BJ (cell line): ENCODE measurements at regions not wholly inside any gene's neighbourhood (a gene's known extent, or its start where the extent isn't known, plus 50 kb on each side); places are given as distances from the start of the nearest gene placed in this dataset.

Experiments
- CTCF ChIA-PET: fragments of 350-600 bp; formaldehyde crosslinking; extraction: SDS; loops from one replicate; lab custom pipeline; 2021; ENCODE audit warnings: antibody characterized with exemption, inconsistent platforms; lab: Yijun Ruan, JAX
- POLR2A ChIA-PET: fragments of 300-600 bp; sonication (Branson Sonifier 250); formaldehyde crosslinking; extraction: SDS; loops from one replicate; lab custom pipeline; 2021; ENCODE audit warnings: antibody characterized with exemption; lab: Charles Lee
- DNase-seq: peaks from one replicate; pipeline ENCODE4 v3.0.0-alpha.2; 2011; ENCODE audit warnings: low read depth
- H3K27me3 ChIP-seq: 2 replicates; pipeline ENCODE4 v1.6.0; 2011; ENCODE audit warnings: low read length; ENCODE audit not compliant: control insufficient read depth, insufficient read depth
- H3K36me3 ChIP-seq: 2 replicates; pipeline ENCODE4 v1.5.1; 2011; ENCODE audit warnings: low read length; ENCODE audit not compliant: control insufficient read depth, insufficient read depth
- H3K4me3 ChIP-seq: 2 replicates; pipeline ENCODE4 v1.5.1; 2011; ENCODE audit warnings: low read depth, mild to moderate bottlenecking, control low read depth, low read length
- CTCF ChIP-seq: IDR thresholded peaks from 2 replicates; pipeline ENCODE4 v1.5.1; 2011; ENCODE audit warnings: low read depth, mild to moderate bottlenecking, control low read depth, inconsistent platforms, low read length, moderate library complexity; ENCODE audit not compliant: insufficient read depth

DNA sequence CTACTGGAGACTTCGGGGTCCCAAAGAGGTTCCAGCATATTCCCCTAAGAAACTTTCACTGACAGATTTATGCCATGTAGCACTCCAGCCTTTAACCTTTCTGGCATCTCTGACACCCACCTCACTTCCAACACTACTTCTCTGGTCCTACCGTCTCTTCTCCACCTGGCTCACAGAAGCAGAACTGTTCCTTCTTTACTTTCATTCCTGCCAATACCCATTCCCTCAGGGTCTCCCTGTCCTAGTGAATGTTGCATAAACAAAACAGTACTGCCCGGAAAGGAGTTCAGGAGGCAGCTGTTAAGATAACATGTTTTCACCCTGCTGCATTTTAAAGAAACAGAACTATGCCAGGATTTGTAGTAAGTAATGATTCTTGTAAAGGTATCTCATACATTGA, 136.0 kb upstream of the MIR17HG start:
- Histone ChIP-seq H3K27me3 (no peaks in the 10 kb centered on the region), H3K36me3 (no peaks in the 10 kb centered on the region), H3K4me3 (no peak overlapping the region)
- ChIA-PET CTCF (no interaction called here), POLR2A (no interaction called here)
- no peak for TF ChIP-seq CTCF
- no peak for DNase-seq

DNA sequence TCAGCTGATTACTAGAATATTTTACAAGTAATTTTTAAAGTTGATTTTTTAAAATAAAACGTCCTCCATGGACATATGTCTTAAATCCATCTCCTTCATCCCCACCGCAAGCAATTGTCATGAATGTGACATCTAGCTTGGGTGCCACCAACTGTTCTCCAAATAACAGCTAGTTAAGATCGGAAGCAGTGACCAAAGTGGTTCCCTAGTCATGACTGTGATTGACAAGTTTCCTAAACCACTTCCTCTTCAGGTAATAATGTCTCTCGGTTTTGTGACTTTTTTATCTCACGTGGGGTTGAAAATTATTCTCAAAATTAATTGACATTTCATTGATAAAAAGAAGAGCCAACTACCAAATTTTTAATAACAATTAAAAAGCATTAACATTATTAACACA, 135.3 kb upstream of the MIR17HG start:
- ChIA-PET POLR2A (no interaction called here), CTCF (no interaction called here)
- H3K4me3 ChIP-seq: no peak overlapping the region
- TF ChIP-seq CTCF: no peak
- no peaks in the 10 kb centered on the region for H3K36me3 ChIP-seq
- no peaks in the 10 kb centered on the region for H3K27me3 ChIP-seq
- no peak for DNase-seq

- Histone ChIP-seq H3K4me3 (no peak overlapping the region), H3K36me3 (no peaks in the 10 kb centered on the region), H3K27me3 (no peaks in the 10 kb centered on the region)
- DNase-seq: no peak
- POLR2A ChIA-PET: no interaction called here
- CTCF ChIA-PET: no interaction called here
- no peak for TF ChIP-seq CTCF
These were observed 133.5 kb upstream of the MIR17HG start for GRCh38 chr13:91214031-91214430.

DNA sequence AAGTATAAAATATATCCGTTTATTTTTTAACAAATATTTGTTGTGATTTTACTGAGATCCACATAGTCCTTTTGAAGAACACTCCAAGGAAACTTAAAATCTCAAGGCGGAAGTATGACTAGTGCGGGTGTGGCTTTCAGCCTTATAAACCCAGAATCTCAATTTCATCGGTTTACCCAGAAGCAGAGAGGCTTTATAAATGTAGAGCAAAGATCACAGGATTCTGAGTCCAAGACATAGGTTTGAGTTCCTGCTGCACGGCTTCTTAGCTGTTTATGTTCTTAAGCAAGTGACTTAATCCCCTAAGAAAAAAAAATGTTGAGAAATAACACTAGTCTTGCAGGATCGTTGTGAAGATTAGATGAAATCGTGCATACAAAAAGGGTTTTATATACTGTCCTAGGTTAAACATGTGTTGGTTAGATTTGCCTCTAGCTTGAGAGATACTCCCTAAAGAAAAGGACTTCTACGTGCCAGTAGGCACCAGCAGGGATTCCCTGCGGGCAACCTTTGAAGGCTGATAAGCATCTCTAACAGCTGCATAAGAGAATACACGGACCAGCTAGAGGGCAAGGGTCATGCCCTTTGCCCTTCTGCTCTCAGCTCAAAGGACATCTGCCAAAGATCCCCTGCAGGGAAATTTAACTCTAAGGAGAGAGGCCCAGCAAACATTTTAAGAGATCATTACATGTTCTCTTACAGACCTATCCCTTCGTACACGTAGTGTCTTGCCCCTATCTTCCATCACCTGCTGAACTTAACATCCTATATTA, 130.4 kb upstream of the MIR17HG start:
- CTCF ChIA-PET: no interaction called here

GRCh38 chr13:91219201-91219600, 128.3 kb upstream of the MIR17HG start:
- CTCF ChIA-PET: no interaction called here
- no peak for TF ChIP-seq CTCF
- Histone ChIP-seq H3K27me3 (no peaks in the 10 kb centered on the region), H3K4me3 (no peak overlapping the region), H3K36me3 (no peaks in the 10 kb centered on the region)
- no peak for DNase-seq
- POLR2A ChIA-PET: no interaction called here

More for the DNA sequence above, 130.4 kb upstream of the MIR17HG start:
- no peak for TF ChIP-seq CTCF
- Histone ChIP-seq H3K4me3 (no peak overlapping the region), H3K27me3 (no peaks in the 10 kb centered on the region), H3K36me3 (no peaks in the 10 kb centered on the region)
- DNase-seq: no peak
- POLR2A ChIA-PET: no interaction called here
